HG03108 (cell line): ENCODE measurements at regions not wholly inside any gene's neighbourhood (a gene's known extent, or its start where the extent isn't known, plus 50 kb on each side); places are given as distances from the start of the nearest gene placed in this dataset.

ENCODE experiments used
- ATAC-seq: cut with Tn5 transposase; IDR thresholded peaks from one replicate; pipeline ENCODE4 v1.9.1; 2021; ENCODE audit warnings: moderate library complexity; ENCODE audit not compliant: unreplicated experiment

GRCh38 chr13:31049833-31050232 is 111.9 kb downstream of the HSPH1 start:
- no peak for ATAC-seq

- ATAC-seq, result no peak
Observed at GRCh38 chr13:31049083-31049482, 112.6 kb downstream of the HSPH1 start.

DNA sequence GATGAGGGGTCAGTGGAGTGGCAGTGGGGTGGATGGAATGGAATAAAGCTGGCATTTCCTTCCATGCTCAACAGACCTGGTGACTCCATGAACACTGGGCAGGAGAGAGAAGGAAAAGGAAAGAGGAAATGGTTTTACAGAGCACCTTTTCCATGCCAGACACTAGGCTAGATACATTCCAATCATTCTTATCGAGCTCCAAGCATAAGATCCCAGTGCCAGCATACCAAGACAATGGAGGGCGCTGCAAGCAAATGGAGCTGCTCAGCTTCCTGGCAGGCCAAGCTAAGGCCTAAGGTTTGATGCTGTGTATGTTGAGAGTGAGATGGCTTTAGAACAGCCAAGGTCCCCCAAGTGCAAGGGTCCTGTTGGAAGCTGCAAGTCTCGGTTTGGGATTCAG is 113.2 kb downstream of the HSPH1 start:
- no peak for ATAC-seq

DNA sequence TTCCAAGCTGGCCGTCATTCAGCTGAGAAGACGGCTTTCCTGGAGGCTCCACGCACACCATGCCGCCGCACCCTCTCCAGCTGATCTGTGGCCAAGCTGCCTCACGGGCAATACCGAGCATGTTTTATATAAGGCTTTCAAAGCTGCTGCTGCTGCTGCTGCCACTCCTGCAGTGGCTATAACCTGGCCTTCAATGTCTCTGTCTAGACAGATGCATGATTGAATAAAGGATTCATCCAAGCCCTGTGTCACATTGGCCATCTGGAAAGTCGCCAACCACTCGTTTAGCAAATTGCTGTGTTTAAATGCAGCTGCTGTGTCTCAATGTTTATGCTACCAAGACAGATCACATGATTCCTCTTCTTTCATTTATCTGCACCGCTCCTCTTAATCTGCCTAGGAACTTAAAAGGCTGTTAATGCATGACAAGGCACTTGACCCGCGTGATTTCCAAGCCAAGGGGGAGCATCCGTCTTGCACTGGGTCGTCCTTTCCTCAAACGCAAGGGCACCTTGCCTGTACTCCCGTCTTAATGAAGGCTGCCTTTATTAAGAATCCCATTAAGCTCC is 114.3 kb downstream of the TEX26 start:
- no peak for ATAC-seq

DNA sequence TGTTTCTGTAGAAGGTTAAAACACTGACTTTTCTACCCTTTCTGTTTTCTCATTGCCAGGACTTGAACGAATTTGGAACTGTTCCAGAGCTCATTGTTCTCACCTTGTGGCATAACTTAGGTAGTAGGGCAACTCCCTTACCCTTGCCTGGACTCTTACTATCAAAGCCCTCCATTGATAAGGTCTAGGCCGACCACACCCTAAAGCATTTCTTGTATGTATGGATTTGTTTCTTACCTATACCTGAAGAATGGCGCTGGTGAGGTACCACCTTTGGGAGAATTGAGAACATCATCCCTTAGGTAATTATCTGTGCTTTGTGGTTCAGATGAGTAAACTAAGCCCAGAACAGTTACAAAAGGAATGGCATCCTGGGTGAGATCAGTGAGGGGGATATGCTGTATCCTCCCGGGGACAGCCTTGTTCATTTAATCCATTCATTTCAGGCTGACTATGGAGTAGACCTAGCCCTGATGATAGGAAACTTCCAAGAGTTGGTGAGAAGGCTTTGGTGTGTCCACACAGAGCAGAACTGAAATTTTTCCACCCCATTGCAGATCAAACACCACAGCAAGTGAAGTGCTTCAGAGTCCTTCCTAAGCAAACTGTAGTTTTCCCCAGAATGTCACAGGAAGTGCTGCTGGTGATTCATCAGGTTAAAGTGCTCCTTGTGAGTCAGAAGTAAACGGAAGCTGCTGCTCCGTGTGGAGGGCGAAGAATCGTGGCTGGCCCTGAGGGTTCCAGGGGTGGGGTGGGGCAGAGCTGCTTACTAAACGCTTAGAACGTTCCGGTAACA is 113.0 kb downstream of the TEX26 start:
- peak; percentile 52 for ATAC-seq

DNA sequence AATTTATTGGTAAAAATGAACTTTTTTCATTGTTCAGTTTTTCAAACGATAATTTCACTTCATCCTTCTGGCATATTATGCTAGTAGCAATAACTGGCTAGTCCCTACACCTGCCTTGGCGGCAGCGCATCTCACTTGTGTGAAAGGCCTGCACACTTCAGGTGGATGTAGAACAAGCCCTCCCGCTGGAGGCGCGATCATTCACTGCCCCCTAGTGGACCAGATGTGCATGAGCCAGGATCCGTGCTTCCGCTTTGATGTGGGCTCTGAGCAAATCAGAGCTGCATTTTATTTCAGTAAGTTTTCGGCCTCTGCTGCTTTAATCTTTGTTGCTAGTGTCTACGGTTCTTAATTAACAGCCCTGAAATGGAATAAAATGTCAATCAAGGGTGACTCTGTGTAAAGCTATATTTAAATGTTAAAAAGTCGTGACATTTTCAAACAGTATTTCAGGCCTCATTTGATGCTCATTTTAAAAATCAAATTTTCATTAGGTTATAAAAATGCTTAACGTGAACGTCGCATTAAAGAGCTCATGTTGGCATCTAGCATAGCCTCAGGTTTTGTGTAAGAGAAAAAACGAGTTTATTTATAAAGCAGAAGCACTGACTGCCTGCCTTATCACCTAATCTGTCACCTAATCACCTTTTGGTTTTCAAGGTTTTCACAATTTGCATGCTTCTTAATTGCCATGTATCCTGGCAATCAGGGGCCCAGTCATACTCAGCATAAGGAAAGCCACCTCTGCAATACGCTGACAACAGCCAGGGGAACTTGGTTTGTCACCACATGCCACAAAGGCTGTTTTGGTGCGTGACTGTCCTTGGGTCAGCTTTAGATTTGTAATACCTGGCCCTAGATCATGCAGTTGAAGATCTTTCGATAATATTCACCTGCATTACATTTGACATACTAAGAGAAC is 112.2 kb downstream of the TEX26 start:
- ATAC-seq, result peak; percentile 54

- ATAC-seq, result no peak
Observed at GRCh38 chr13:31043957-31044356, 111.5 kb downstream of the TEX26 start.

- no peak for ATAC-seq
Observed at GRCh38 chr13:31042481-31043165, 110.2 kb downstream of the TEX26 start.

DNA sequence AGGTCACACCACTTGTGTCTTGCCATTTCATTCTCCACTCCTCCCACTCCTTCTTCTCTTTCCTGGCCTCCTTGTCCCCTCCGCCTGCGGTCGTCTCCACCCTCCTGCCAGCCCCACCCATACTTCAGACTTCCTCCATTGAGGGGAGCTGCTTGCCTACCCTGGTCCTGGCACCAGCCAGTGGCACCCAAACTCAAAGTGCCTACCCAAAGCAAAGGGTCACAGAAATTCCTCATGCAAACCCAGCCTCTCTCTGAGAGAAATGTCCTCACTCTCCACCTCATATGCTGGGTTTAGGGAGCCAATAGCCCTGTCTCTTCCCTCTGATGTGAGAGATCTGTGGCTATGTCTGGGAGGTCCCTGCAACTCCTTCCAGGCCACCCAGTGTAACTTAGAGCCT is 109.6 kb downstream of the TEX26 start:
- no peak for ATAC-seq

DNA sequence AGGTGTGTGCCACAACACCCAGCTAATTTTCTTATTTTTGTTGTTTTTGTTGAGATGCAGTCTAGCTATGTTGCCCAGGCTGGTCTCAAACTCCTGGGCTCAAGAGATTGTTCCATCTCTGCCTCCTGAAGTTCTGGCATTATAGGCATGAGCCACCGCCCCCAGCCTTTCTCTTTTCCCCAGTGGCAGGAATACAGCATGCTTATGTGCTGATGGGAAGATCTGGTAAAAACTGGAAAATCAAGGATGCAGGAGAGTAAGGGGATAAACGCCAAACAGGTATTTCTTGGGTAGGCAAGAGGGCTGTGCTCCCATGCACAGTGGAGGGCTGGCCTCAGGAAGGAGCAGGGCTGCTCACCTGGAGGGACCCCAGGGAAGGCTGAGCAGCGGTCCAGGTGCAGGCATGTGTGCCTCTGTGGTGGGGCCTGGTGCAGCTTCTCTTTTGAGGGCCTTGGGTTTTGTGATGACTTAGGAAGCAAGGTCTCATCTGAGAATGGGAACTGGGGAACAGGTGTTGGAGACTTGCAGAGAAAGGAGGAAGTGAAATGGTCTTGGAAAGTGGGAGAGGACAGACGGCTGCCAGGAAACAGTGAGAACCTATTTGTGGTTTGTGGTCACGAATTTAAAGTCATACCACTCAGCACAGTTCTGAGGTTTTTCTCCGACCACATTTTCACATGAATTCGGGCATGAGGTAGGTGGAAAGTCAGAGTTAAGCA is 106.5 kb downstream of the TEX26 start:
- peak; percentile 66 for ATAC-seq

GRCh38 chr13:31037874-31038500 is 105.5 kb downstream of the TEX26 start:
- ATAC-seq, result no peak

DNA sequence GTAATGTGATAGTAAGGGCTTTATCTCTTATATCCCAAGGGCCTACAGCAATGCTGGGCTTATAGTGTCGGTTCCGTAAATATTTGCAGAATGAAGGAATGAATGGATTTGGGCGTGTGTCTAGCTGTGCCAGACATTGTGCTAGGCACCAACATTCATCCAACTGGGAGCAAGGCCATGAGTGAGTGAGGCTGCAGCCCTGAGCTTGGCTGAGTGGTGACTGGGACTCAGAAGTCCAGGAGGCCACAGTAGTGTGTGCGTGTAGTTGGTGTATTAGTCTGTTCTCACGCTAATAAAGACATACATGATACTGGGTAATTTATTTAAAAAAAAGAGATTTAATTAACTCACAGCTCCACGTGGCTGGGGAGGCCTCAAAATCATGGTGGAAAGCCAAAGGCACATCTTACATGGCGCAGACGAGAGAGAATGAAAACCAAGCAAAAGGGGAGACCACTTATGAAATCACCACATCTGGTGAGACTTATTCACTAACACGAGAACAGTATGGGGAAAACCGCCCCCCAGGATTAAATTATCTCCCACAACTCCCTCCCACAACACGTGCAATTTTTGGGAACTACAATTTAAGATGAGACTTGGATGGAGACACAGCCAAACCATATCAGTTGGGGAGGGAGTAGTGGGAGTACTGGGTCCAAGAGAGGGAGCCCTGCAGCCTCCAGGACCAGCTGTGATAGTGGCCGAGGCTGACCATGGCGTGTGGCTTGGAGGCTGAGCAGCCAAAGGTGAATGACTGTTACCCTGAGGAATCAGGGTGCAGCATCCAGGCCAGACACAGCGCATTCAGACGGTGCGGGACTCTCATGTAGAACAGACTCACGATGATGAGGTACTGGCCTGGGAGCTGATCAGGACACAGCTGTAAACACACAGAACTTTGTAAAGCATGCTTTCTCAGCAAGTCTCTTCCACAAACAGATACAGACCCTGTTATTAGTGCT is 104.6 kb downstream of the TEX26 start:
- no peak for ATAC-seq

GRCh38 chr13:31035185-31035965 is 102.9 kb downstream of the TEX26 start:
- ATAC-seq, result no peak

DNA sequence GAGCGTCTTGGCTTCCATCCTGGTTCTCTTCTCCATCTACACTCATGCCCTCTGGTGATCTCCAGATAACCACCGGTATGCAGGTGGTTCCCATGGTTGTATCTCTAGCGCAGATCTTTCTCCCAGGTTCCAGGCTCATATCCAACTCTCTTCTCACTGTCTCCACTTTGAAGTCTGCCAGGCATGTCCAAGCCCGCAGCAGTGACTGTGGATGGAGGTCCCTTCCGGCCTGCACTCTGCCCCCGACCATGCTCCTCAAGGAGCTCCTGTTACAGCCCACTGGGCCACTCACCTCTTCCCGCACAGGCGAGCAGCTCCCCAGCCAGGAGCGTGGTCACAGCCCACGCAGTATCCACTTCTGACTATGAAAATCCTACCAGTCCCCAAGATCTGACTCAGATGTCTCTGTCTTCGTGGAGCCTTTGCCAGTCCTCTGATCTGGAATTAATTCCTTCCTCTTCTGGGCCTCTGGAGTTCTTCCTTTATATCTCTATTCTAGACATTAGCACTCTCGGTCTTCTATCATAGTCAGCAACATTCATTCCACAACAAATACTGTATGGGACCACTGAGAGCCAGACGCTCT is 100.2 kb downstream of the TEX26 start:
- ATAC-seq, result no peak

- no peak for ATAC-seq
Observed at GRCh38 chr13:31031482-31031881, 99.0 kb downstream of the TEX26 start.

DNA sequence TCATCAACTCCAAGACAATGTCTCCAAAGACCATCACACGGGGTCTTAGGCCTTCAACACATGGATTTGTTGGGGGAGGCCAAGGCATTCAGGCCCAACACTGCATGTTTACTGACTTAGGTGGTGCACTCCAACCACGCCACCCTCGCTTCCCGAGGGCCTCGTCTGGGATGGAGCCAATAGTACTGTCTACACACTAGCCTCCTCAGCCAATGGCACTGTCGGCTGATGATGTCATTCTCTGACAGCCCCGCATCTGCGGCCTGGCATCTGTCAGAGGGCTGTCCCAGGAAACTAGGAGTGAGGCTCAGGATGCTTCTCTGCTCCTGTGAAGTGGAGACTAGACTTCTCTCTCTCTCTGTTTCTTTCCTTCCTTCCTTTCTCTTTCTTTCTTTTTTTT is 96.6 kb downstream of the TEX26 start:
- no peak for ATAC-seq

DNA sequence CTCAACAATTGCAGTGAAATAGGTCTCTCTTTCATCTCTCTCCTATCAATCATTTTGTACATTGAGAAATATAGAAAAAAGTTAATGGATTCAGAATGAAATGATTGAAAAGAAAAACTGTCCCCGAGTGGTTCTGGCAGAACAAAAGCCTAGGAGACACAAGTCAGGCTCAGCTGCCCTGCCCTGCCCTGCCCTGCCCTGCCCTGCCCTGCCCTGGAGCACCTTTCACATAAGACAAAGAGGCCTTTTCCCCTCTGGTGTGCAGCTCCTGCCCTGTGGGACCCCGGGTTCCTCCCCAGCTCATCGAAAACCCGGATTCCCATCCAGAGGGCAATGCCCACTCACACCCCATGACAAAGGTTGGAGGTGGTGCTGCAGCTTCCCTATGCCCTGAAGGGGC is 94.7 kb downstream of the TEX26 start:
- no peak for ATAC-seq
